ENCODE measurements at regions not wholly inside any gene's neighbourhood (a gene's known extent, or its start where the extent isn't known, plus 50 kb on each side); places are given as distances from the start of the nearest gene placed in this dataset.

- Mint-ChIP-seq H3K9me3 (ENCODE audit: unreplicated experiment) (peaks cover 37% of the 10 kb centered on the region), H3K27ac (ENCODE audit: unreplicated experiment) (no peak overlapping the region), H3K4me1 (ENCODE audit: unreplicated experiment) (no peaks in the 10 kb centered on the region), H3K4me3 (ENCODE audit: unreplicated experiment) (no peak overlapping the region), H3K36me3 (ENCODE audit: unreplicated experiment) (no peaks in the 10 kb centered on the region), H3K27me3 (ENCODE audit: unreplicated experiment) (no peaks in the 10 kb centered on the region)
- TF ChIP-seq CTCF (IDR thresholded peaks at IDR 0.05) = no peak
- DNase-seq (ENCODE audit: extremely low spot score, unreplicated experiment) = no peak
Measured at GRCh38 chr16:8397223-8397622, 193.1 kb downstream of the TMEM114 start.

- Mint-ChIP-seq H3K27me3 (ENCODE audit: unreplicated experiment) (no peaks in the 10 kb centered on the region), H3K36me3 (ENCODE audit: unreplicated experiment) (no peaks in the 10 kb centered on the region), H3K4me3 (ENCODE audit: unreplicated experiment) (no peak overlapping the region), H3K27ac (ENCODE audit: unreplicated experiment) (no peak overlapping the region), H3K9me3 (ENCODE audit: unreplicated experiment) (peaks cover 40% of the 10 kb centered on the region), H3K4me1 (ENCODE audit: unreplicated experiment) (no peaks in the 10 kb centered on the region)
- DNase-seq (ENCODE audit: extremely low spot score, unreplicated experiment) = no peak
- no peak for TF ChIP-seq CTCF (IDR thresholded peaks at IDR 0.05)
Measured at GRCh38 chr16:8396463-8396862, 193.8 kb downstream of the TMEM114 start.

- H3K4me1 Mint-ChIP-seq (ENCODE audit: unreplicated experiment) = no peaks in the 10 kb centered on the region
- H3K27ac Mint-ChIP-seq (ENCODE audit: unreplicated experiment) = no peak overlapping the region
- no peak for TF ChIP-seq CTCF (IDR thresholded peaks at IDR 0.05)
- no peaks in the 10 kb centered on the region for H3K36me3 Mint-ChIP-seq (ENCODE audit: unreplicated experiment)
- no peaks in the 10 kb centered on the region for H3K27me3 Mint-ChIP-seq (ENCODE audit: unreplicated experiment)
- no peak overlapping the region for H3K4me3 Mint-ChIP-seq (ENCODE audit: unreplicated experiment)
- no peak for DNase-seq (ENCODE audit: extremely low spot score, unreplicated experiment)
- H3K9me3 Mint-ChIP-seq (ENCODE audit: unreplicated experiment) = peaks cover 40% of the 10 kb centered on the region
Measured at GRCh38 chr16:8391257-8391656, 199.1 kb downstream of the TMEM114 start.

- Mint-ChIP-seq H3K36me3 (ENCODE audit: unreplicated experiment) (no peaks in the 10 kb centered on the region), H3K27me3 (ENCODE audit: unreplicated experiment) (no peaks in the 10 kb centered on the region), H3K27ac (ENCODE audit: unreplicated experiment) (no peak overlapping the region), H3K4me1 (ENCODE audit: unreplicated experiment) (no peaks in the 10 kb centered on the region), H3K9me3 (ENCODE audit: unreplicated experiment) (peaks cover 48% of the 10 kb centered on the region), H3K4me3 (ENCODE audit: unreplicated experiment) (no peak overlapping the region)
- TF ChIP-seq CTCF (IDR thresholded peaks at IDR 0.05) = no peak
- no peak for DNase-seq (ENCODE audit: extremely low spot score, unreplicated experiment)
Measured at GRCh38 chr16:8388684-8389083, 201.6 kb downstream of the TMEM114 start.

- TF ChIP-seq CTCF (IDR thresholded peaks at IDR 0.05) = no peak
- peaks cover 47% of the 10 kb centered on the region for H3K9me3 Mint-ChIP-seq (ENCODE audit: unreplicated experiment)
- no peaks in the 10 kb centered on the region for H3K4me1 Mint-ChIP-seq (ENCODE audit: unreplicated experiment)
- H3K4me3 Mint-ChIP-seq (ENCODE audit: unreplicated experiment) = no peak overlapping the region
- no peaks in the 10 kb centered on the region for H3K36me3 Mint-ChIP-seq (ENCODE audit: unreplicated experiment)
- H3K27me3 Mint-ChIP-seq (ENCODE audit: unreplicated experiment) = no peaks in the 10 kb centered on the region
- H3K27ac Mint-ChIP-seq (ENCODE audit: unreplicated experiment) = no peak overlapping the region
- DNase-seq (ENCODE audit: extremely low spot score, unreplicated experiment) = no peak
Measured at GRCh38 chr16:8381814-8382213, 208.5 kb downstream of the TMEM114 start.
